Chondrocyte (in vitro differentiated cells): ENCODE measurements at regions not wholly inside any gene's neighbourhood (a gene's known extent, or its start where the extent isn't known, plus 50 kb on each side); places are given as distances from the start of the nearest gene placed in this dataset.

ENCODE experiments used
- DNase-seq: peaks from one replicate; pipeline ENCODE4 v3.0.0; 2021; ENCODE audit warnings: mixed read lengths, low spot score
- H3K27ac Mint-ChIP-seq: one replicate; pipeline ENCODE4 v1.8.0; 2021; ENCODE audit warnings: mild to moderate bottlenecking, moderate library complexity, mixed read lengths; ENCODE audit not compliant: unreplicated experiment
- H3K27me3 Mint-ChIP-seq: 2 replicates; pipeline ENCODE4 v1.8.0; 2021; ENCODE audit warnings: low read depth, mixed read lengths
- H3K36me3 Mint-ChIP-seq: 2 replicates; pipeline ENCODE4 v1.8.0; 2021; ENCODE audit warnings: low read depth, mixed read lengths
- H3K4me1 Mint-ChIP-seq: 2 replicates; pipeline ENCODE4 v1.8.0; 2021; ENCODE audit warnings: low read depth, mild to moderate bottlenecking, mixed read lengths
- H3K4me3 Mint-ChIP-seq: one replicate; pipeline ENCODE4 v1.8.0; 2021; ENCODE audit warnings: mild to moderate bottlenecking, moderate library complexity, mixed read lengths; ENCODE audit not compliant: unreplicated experiment
- H3K9me3 Mint-ChIP-seq: 2 replicates; pipeline ENCODE4 v1.8.0; 2021; ENCODE audit warnings: low read depth, mixed read lengths
- CTCF ChIP-seq: fragments of 200-600 bp; sonication (generic); IDR thresholded peaks from 2 replicates; pipeline ENCODE4 v1.5.0; 2021; ENCODE audit warnings: antibody characterized with exemption, mild to moderate bottlenecking, moderate library complexity

GRCh38 chr14:98167275-98167674 lies 1104.7 kb downstream of the BCL11B start:
- DNase-seq, result no peak
- no peak for TF ChIP-seq CTCF
- Mint-ChIP-seq H3K36me3 (no peaks in the 10 kb centered on the region), H3K9me3 (peaks cover 10% of the 10 kb centered on the region), H3K4me1 (no peaks in the 10 kb centered on the region), H3K4me3 (no peak overlapping the region), H3K27ac (no peak overlapping the region), H3K27me3 (no peaks in the 10 kb centered on the region)

- no peak for TF ChIP-seq CTCF
- Mint-ChIP-seq H3K4me3 (no peak overlapping the region), H3K9me3 (peaks cover 10% of the 10 kb centered on the region)
These were observed 1104.3 kb downstream of the BCL11B start for GRCh38 chr14:98167705-98168104.

GRCh38 chr14:98168211-98168985 lies 1103.6 kb downstream of the BCL11B start:
- no peak for TF ChIP-seq CTCF
- no peak for DNase-seq

More at GRCh38 chr14:98167705-98168104, 1104.3 kb downstream of the BCL11B start:
- no peaks in the 10 kb centered on the region for H3K4me1 Mint-ChIP-seq
- H3K27ac Mint-ChIP-seq, result no peak overlapping the region
- no peak for DNase-seq
- no peaks in the 10 kb centered on the region for H3K36me3 Mint-ChIP-seq
- H3K27me3 Mint-ChIP-seq, result no peaks in the 10 kb centered on the region

GRCh38 chr14:98169170-98169587 lies 1102.8 kb downstream of the BCL11B start:
- Mint-ChIP-seq H3K36me3 (no peaks in the 10 kb centered on the region), H3K4me3 (no peak overlapping the region), H3K27me3 (no peaks in the 10 kb centered on the region), H3K27ac (no peak overlapping the region), H3K9me3 (peaks cover 10% of the 10 kb centered on the region), H3K4me1 (no peaks in the 10 kb centered on the region)
- no peak for DNase-seq
- TF ChIP-seq CTCF, result no peak

More at GRCh38 chr14:98168211-98168985, 1103.6 kb downstream of the BCL11B start:
- H3K9me3 Mint-ChIP-seq, result peaks cover 10% of the 10 kb centered on the region
- H3K4me1 Mint-ChIP-seq, result no peaks in the 10 kb centered on the region
- H3K36me3 Mint-ChIP-seq, result no peaks in the 10 kb centered on the region
- H3K27me3 Mint-ChIP-seq, result no peaks in the 10 kb centered on the region
- H3K4me3 Mint-ChIP-seq, result no peak overlapping the region
- H3K27ac Mint-ChIP-seq, result no peak overlapping the region

GRCh38 chr14:98170575-98170974 lies 1101.4 kb downstream of the BCL11B start:
- H3K4me3 Mint-ChIP-seq, result no peak overlapping the region
- no peak for DNase-seq
- H3K27me3 Mint-ChIP-seq, result no peaks in the 10 kb centered on the region
- TF ChIP-seq CTCF, result no peak
- H3K4me1 Mint-ChIP-seq, result no peaks in the 10 kb centered on the region
- H3K36me3 Mint-ChIP-seq, result no peaks in the 10 kb centered on the region
- peaks cover 10% of the 10 kb centered on the region for H3K9me3 Mint-ChIP-seq
- no peak overlapping the region for H3K27ac Mint-ChIP-seq
